Motor neuron (in vitro differentiated cells): ENCODE measurements at regions not wholly inside any gene's neighbourhood (a gene's known extent, or its start where the extent isn't known, plus 50 kb on each side); places are given as distances from the start of the nearest gene placed in this dataset.

Source experiments
- ATAC-seq, 8 experiments: fragments of 200-7000 bp; cut with Tn5 transposase; replicated peaks in 6 of 8; 2 replicates each; pipeline ENCODE4 v1.8.0; 2021; ENCODE audit warnings: mild to moderate bottlenecking in 8 of 8, moderate library complexity in 8 of 8
- H3K27ac ChIP-seq, 2 donors: fragments of 250-450 bp; sonication (Bioruptor Pico); 2 replicates each; pipeline ENCODE4 v1.9.0; 2021; ENCODE audit warnings: antibody characterized with exemption in 2 of 2, mild to moderate bottlenecking in 2 of 2, moderate library complexity in 1 of 2
- H3K4me1 ChIP-seq, 2 donors: fragments of 250-450 bp; sonication (Bioruptor Pico); replicated peaks in 1 of 2; 2 replicates each; pipeline ENCODE4 v1.6.1; 2021; ENCODE audit warnings: antibody characterized with exemption in 2 of 2, mild to moderate bottlenecking in 2 of 2, moderate library complexity in 1 of 2
- H3K4me3 ChIP-seq, 5 donors: fragments of 250-450 bp; sonication (Bioruptor Pico); 2 replicates each; pipeline ENCODE4 v1.9.0; 2021; ENCODE audit warnings: antibody characterized with exemption in 5 of 5, mild to moderate bottlenecking in 5 of 5, moderate library complexity in 4 of 5
- WGBS, 10 experiments: fragments of 450-650 bp; shearing (Covaris generic); methylation state at CpG; one replicate each; pipeline ENCODE4 v1.0.0; 2022; 5-methylcytosine and 5-hydroxymethylcytosine counted together
- in situ Hi-C, 9 experiments: fragments of 400-800 bp; cut with MboI; loops; one replicate each; pipeline ENCODE4 v1.15.0; 2021; ENCODE audit warnings: low sequenced_read_pairs in 9 of 9, low pct_unique_long_range_greater_than_20kb in 2 of 9; ENCODE audit not compliant: unreplicated experiment in 9 of 9

GRCh38 chrX:39956803-39957394 is 140.9 kb downstream of the BCOR start:
- in situ Hi-C loops: no loop called here
- H3K4me3 ChIP-seq: no peak overlapping the region
- H3K4me1 ChIP-seq: peaks cover 9 to 20% of the 10 kb centered on the region in 2 donors
- WGBS, 10 experiments: 46 to 78% methylated on average over 3 to 5 of the region's 7 CpGs; no CpG with 5 or more reads in 8 of the 10 experiments
- no peak overlapping the region for H3K27ac ChIP-seq
- ATAC-seq: no peak

- Histone ChIP-seq H3K4me1 (peaks cover 7 to 20% of the 10 kb centered on the region in 2 donors), H3K4me3 (no peak overlapping the region), H3K27ac (no peak overlapping the region)
- WGBS, 10 experiments: 40 to 100% (median 50%) methylated on average over 1 to 3 of the region's 7 CpGs; no CpG with 5 or more reads in 7 of the 10 experiments
- peak in 4 of 8 experiments; percentile 24 to 90 (median 48) for ATAC-seq
- in situ Hi-C loops: no loop called here
Measured at GRCh38 chrX:39957816-39958566, 139.8 kb downstream of the BCOR start.

- in situ Hi-C loops: no loop called here
- WGBS, 10 experiments: 47 to 92% methylated on average over 2 to 3 of the region's 5 CpGs; no CpG with 5 or more reads in 8 of the 10 experiments
- Histone ChIP-seq H3K27ac (no peak overlapping the region), H3K4me3 (no peak overlapping the region), H3K4me1 (peaks cover 6 to 12% of the 10 kb centered on the region in 2 donors)
- ATAC-seq: no peak
Measured at GRCh38 chrX:39958850-39959249, 138.9 kb downstream of the BCOR start.

- Histone ChIP-seq H3K4me1 (peaks cover 0 to 2% of the 10 kb centered on the region in 2 donors), H3K4me3 (no peak overlapping the region), H3K27ac (no peak overlapping the region)
- WGBS, 10 experiments: 0 to 44% methylated on average over 1 to 2 of the region's 4 CpGs; no CpG with 5 or more reads in 8 of the 10 experiments
- in situ Hi-C loops: no loop called here
- peak in 2 of 8 experiments; percentile 32 to 33 for ATAC-seq
Measured at GRCh38 chrX:39960219-39960618, 137.5 kb downstream of the BCOR start.

GRCh38 chrX:39961441-39961840 is 136.3 kb downstream of the BCOR start:
- Histone ChIP-seq H3K4me1 (peaks cover 0 to 2% of the 10 kb centered on the region in 2 donors), H3K4me3 (no peak overlapping the region), H3K27ac (no peak overlapping the region)
- in situ Hi-C loops: no loop called here
- no peak for ATAC-seq
- 20 to 67% (median 60%) methylated on average over 1 to 2 of the region's 4 CpGs; no CpG with 5 or more reads in 7 of the 10 experiments for WGBS, 10 experiments

GRCh38 chrX:39965051-39965573 is 132.6 kb downstream of the BCOR start:
- H3K27ac ChIP-seq: no peak overlapping the region
- H3K4me1 ChIP-seq: peaks cover 10 to 14% of the 10 kb centered on the region in 2 donors
- H3K4me3 ChIP-seq: no peak overlapping the region
- WGBS, 10 experiments: 60 to 80% methylated on average over 1 of the region's 1 CpG; no CpG with 5 or more reads in 8 of the 10 experiments
- in situ Hi-C loops: no loop called here
- ATAC-seq: no peak

- no peak overlapping the region for H3K4me3 ChIP-seq
- in situ Hi-C loops: no loop called here
- WGBS, 10 experiments: 57 to 80% (median 69%) methylated on average over 1 to 5 of the region's 8 CpGs; no CpG with 5 or more reads in 7 of the 10 experiments
- ATAC-seq: no peak
- H3K4me1 ChIP-seq: peaks cover 10 to 14% of the 10 kb centered on the region in 2 donors
- H3K27ac ChIP-seq: no peak overlapping the region
Measured at GRCh38 chrX:39966176-39966575, 131.6 kb downstream of the BCOR start.

- ATAC-seq: no peak
- Histone ChIP-seq H3K4me1 (peaks cover 10 to 14% of the 10 kb centered on the region in 2 donors), H3K4me3 (no peak overlapping the region), H3K27ac (no peak overlapping the region)
- in situ Hi-C loops: no loop called here
- WGBS, 10 experiments: 35% methylated on average over 3 of the region's 4 CpGs; no CpG with 5 or more reads in 9 of the 10 experiments
Measured at GRCh38 chrX:39967348-39967747, 130.4 kb downstream of the BCOR start.

GRCh38 chrX:39969099-39969818 is 128.5 kb downstream of the BCOR start:
- in situ Hi-C loops: no loop called here
- ATAC-seq: peak in 5 of 8 experiments; percentile 83 to 93 (median 90)
- no peak overlapping the region for H3K4me3 ChIP-seq
- H3K4me1 ChIP-seq: peaks cover 18 to 19% of the 10 kb centered on the region in 2 donors
- H3K27ac ChIP-seq: peak overlapping the region; percentile 10 to 69
- WGBS, 10 experiments: 59% methylated on average over 3 of the region's 16 CpGs; no CpG with 5 or more reads in 9 of the 10 experiments

GRCh38 chrX:39969819-39970504 is 127.8 kb downstream of the BCOR start:
- ATAC-seq: no peak
- H3K4me3 ChIP-seq: no peak overlapping the region
- H3K4me1 ChIP-seq: peaks cover 23 to 26% of the 10 kb centered on the region in 2 donors
- 58 to 93% methylated on average over 2 to 9 of the region's 19 CpGs; no CpG with 5 or more reads in 8 of the 10 experiments for WGBS, 10 experiments
- no peak overlapping the region for H3K27ac ChIP-seq
- in situ Hi-C loops: no loop called here

- peaks cover 23 to 27% of the 10 kb centered on the region in 2 donors for H3K4me1 ChIP-seq
- no peak overlapping the region for H3K4me3 ChIP-seq
- in situ Hi-C loops: no loop called here
- no peak overlapping the region for H3K27ac ChIP-seq
- WGBS, 10 experiments: no CpG with 5 or more reads among the region's 2 CpGs
- no peak for ATAC-seq
Measured at GRCh38 chrX:39971760-39972159, 126.0 kb downstream of the BCOR start.

GRCh38 chrX:39972340-39972739 is 125.4 kb downstream of the BCOR start:
- no peak overlapping the region for H3K4me3 ChIP-seq
- H3K4me1 ChIP-seq: peaks cover 23 to 27% of the 10 kb centered on the region in 2 donors
- in situ Hi-C loops: no loop called here
- ATAC-seq: no peak
- no peak overlapping the region for H3K27ac ChIP-seq
- 0 to 62% (median 0%) methylated on average over 1 to 6 of the region's 7 CpGs; no CpG with 5 or more reads in 7 of the 10 experiments for WGBS, 10 experiments
